ENCODE measurements at regions not wholly inside any gene's neighbourhood (a gene's known extent, or its start where the extent isn't known, plus 50 kb on each side); places are given as distances from the start of the nearest gene placed in this dataset.

DNA sequence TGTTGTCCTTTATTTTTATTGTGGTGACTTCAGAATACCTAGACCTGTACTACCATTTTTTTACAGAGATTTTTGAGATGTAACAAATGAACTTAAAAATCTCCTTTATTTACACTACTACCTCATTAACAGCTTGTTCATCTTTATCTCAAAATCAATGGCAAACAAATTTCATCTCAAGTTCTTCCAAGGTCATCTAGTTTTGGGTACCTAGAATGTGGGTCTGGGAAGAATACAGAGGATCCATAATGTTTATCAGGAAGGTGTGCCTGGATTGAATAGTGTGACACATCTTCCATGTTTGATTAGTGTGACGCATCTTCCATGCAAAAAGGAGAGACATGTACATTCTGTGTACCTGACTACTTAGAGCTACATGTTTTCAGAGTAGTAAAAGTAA lies 63.3 kb upstream of the CCDC179 start:
- no peak overlapping the region for H2AFZ ChIP-seq (ENCODE audit: control insufficient read depth, low read length)

DNA sequence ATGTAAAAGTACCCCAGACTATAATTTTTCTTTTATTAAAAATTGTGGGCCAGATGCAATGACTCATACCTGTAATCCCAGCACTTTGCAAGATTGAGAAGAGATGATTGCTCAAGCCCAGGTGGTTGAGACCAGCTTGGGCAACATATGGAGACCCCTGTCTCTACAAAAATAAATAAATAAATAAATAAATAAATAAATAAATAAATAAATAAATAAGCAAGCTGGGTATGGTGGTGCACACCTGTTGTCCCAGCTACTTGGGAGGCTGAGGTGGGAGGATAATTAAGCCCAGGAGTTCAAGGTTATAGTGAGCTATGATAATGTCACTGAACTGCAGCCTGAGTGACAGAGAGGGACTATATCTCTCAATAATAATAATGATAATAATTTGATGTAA lies 66.1 kb upstream of the CCDC179 start:
- Histone ChIP-seq H2AFZ (ENCODE audit: control insufficient read depth, low read length) (no peak overlapping the region), H3K9me3 (ENCODE audit: control insufficient read depth, low read depth, low read length) (no peaks in the 10 kb centered on the region), H3K4me1 (ENCODE audit: control insufficient read depth, extremely low read depth, insufficient read depth, low read length) (no peaks in the 10 kb centered on the region), H3K9me1 (ENCODE audit: control insufficient read depth, extremely low read depth, insufficient read depth, low read length) (no peaks in the 10 kb centered on the region), H3K4me3 (ENCODE audit: control insufficient read depth in 2 of 3, extremely low read depth in 1 of 3, insufficient read depth in 2 of 3, low read depth in 1 of 3, low read length in 3 of 3) (no peak overlapping the region), H4K20me1 (ENCODE audit: control insufficient read depth, extremely low read depth, insufficient read depth, low read length) (no peaks in the 10 kb centered on the region), H3K4me2 (ENCODE audit: control insufficient read depth, extremely low read depth, insufficient read depth, low read depth, low read length) (no peak overlapping the region), H3K36me3 (ENCODE audit: control insufficient read depth in 2 of 2, extremely low read depth in 1 of 2, insufficient read depth in 2 of 2, low read length in 2 of 2) (no peaks in the 10 kb centered on the region), H3K9ac (ENCODE audit: control insufficient read depth, extremely low read depth, insufficient read depth, low read length) (no peak overlapping the region), H3K79me2 (ENCODE audit: control insufficient read depth, insufficient read depth, low read length) (no peaks in the 10 kb centered on the region), H3K27ac (ENCODE audit: control insufficient read depth, insufficient read depth, low read length) (no peak overlapping the region), H3K27me3 (ENCODE audit: control insufficient read depth, extremely low read depth, insufficient read depth, low read length) (no peaks in the 10 kb centered on the region)
- FAIRE-seq (no peak), DNase-seq (ENCODE audit: low read depth, low spot score) (no peak)
- TF ChIP-seq EZH2 (IDR thresholded peaks at IDR 0.05; ENCODE audit: low read length), result no peak
- TF ChIP-seq, protein P1, sequence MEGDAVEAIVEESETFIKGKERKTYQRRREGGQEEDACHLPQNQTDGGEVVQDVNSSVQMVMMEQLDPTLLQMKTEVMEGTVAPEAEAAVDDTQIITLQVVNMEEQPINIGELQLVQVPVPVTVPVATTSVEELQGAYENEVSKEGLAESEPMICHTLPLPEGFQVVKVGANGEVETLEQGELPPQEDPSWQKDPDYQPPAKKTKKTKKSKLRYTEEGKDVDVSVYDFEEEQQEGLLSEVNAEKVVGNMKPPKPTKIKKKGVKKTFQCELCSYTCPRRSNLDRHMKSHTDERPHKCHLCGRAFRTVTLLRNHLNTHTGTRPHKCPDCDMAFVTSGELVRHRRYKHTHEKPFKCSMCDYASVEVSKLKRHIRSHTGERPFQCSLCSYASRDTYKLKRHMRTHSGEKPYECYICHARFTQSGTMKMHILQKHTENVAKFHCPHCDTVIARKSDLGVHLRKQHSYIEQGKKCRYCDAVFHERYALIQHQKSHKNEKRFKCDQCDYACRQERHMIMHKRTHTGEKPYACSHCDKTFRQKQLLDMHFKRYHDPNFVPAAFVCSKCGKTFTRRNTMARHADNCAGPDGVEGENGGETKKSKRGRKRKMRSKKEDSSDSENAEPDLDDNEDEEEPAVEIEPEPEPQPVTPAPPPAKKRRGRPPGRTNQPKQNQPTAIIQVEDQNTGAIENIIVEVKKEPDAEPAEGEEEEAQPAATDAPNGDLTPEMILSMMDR (optimal IDR thresholded peaks at IDR 0.05 in 1 of 3, IDR thresholded peaks at IDR 0.05 in 1 of 3, conservative IDR thresholded peaks at IDR 0.05 in 1 of 3; ENCODE audit: extremely low read depth in 1 of 3, insufficient read depth in 2 of 3, low read length in 3 of 3), result no peak
- dilution Hi-C loops (cut with MboI; ENCODE audit: extremely low pct_ligation_motif_present, low sequenced_read_pairs), result no loop called here

More for the DNA sequence above, 63.3 kb upstream of the CCDC179 start:
- Histone ChIP-seq H3K4me1 (ENCODE audit: control insufficient read depth, extremely low read depth, insufficient read depth, low read length) (no peaks in the 10 kb centered on the region), H3K4me2 (ENCODE audit: control insufficient read depth, extremely low read depth, insufficient read depth, low read depth, low read length) (no peak overlapping the region), H3K4me3 (ENCODE audit: control insufficient read depth in 2 of 3, extremely low read depth in 1 of 3, insufficient read depth in 2 of 3, low read depth in 1 of 3, low read length in 3 of 3) (no peak overlapping the region), H3K9me1 (ENCODE audit: control insufficient read depth, extremely low read depth, insufficient read depth, low read length) (no peaks in the 10 kb centered on the region), H4K20me1 (ENCODE audit: control insufficient read depth, extremely low read depth, insufficient read depth, low read length) (no peaks in the 10 kb centered on the region), H3K27ac (ENCODE audit: control insufficient read depth, insufficient read depth, low read length) (no peak overlapping the region), H3K9ac (ENCODE audit: control insufficient read depth, extremely low read depth, insufficient read depth, low read length) (no peak overlapping the region), H3K27me3 (ENCODE audit: control insufficient read depth, extremely low read depth, insufficient read depth, low read length) (no peaks in the 10 kb centered on the region), H3K36me3 (ENCODE audit: control insufficient read depth in 2 of 2, extremely low read depth in 1 of 2, insufficient read depth in 2 of 2, low read length in 2 of 2) (no peaks in the 10 kb centered on the region), H3K79me2 (ENCODE audit: control insufficient read depth, insufficient read depth, low read length) (no peaks in the 10 kb centered on the region), H3K9me3 (ENCODE audit: control insufficient read depth, low read depth, low read length) (no peaks in the 10 kb centered on the region)
- no peak for DNase-seq (ENCODE audit: low read depth, low spot score)
- no peak for FAIRE-seq
- dilution Hi-C loops (cut with MboI; ENCODE audit: extremely low pct_ligation_motif_present, low sequenced_read_pairs), result no loop called here
- TF ChIP-seq, protein P1 (optimal IDR thresholded peaks at IDR 0.05 in 1 of 3, IDR thresholded peaks at IDR 0.05 in 1 of 3, conservative IDR thresholded peaks at IDR 0.05 in 1 of 3; ENCODE audit: extremely low read depth in 1 of 3, insufficient read depth in 2 of 3, low read length in 3 of 3), result no peak
- no peak for TF ChIP-seq EZH2 (IDR thresholded peaks at IDR 0.05; ENCODE audit: low read length)
